H1 (cell line): ENCODE measurements at regions not wholly inside any gene's neighbourhood (a gene's known extent, or its start where the extent isn't known, plus 50 kb on each side); places are given as distances from the start of the nearest gene placed in this dataset.

Source experiments
- CTCF ChIA-PET: fragments of 300-600 bp; sonication (Branson Sonifier 250); formaldehyde crosslinking; loops from one replicate; lab custom pipeline; 2021; ENCODE audit not compliant: partially characterized antibody; lab: Charles Lee
- POLR2A ChIA-PET: fragments of 300-600 bp; sonication (Branson Sonifier 250); formaldehyde crosslinking; loops from one replicate; lab custom pipeline; 2021; ENCODE audit warnings: inconsistent platforms; ENCODE audit not compliant: partially characterized antibody; lab: Charles Lee
- DNase-seq, 2 experiments: peaks; one replicate each; pipeline versions ENCODE4 v3.0.0 to v3.0.0-alpha.2; 2010 to 2022; ENCODE audit warnings: low spot score in 2 of 2, low read depth in 1 of 2, mixed read lengths in 1 of 2
- FAIRE-seq: peaks from 2 replicates; lab custom pipeline; 2011; peaks lifted over from hg19 to GRCh38; lab: Jason Lieb, UNC
- H2AFZ ChIP-seq: 2 replicates; pipeline ENCODE4 v1.8.1; 2012; ENCODE audit warnings: low read length, inconsistent platforms
- H2AK5ac ChIP-seq: 2 replicates; pipeline ENCODE4 v1.6.1; 2013; ENCODE audit warnings: low read depth, low read length
- H2BK120ac ChIP-seq: replicated peaks from 2 replicates; pipeline ENCODE3; 2013; ENCODE audit warnings: low read depth, low read length, inconsistent platforms
- H2BK12ac ChIP-seq: 2 replicates; pipeline ENCODE4 v1.6.1; 2013; ENCODE audit warnings: low read depth, low read length
- H2BK15ac ChIP-seq: 2 replicates; pipeline ENCODE4 v1.6.1; 2013; ENCODE audit warnings: low read length
- H2BK20ac ChIP-seq: 2 replicates; pipeline ENCODE4 v1.6.1; 2013; ENCODE audit warnings: low read length
- H2BK5ac ChIP-seq: 2 replicates; pipeline ENCODE4 v1.6.1; 2013; ENCODE audit warnings: low read depth, low read length
- H3K14ac ChIP-seq: 2 replicates; pipeline ENCODE4 v1.6.1; 2013; ENCODE audit warnings: inconsistent platforms; ENCODE audit not compliant: insufficient read length
- H3K18ac ChIP-seq: 2 replicates; pipeline ENCODE4 v1.6.1; 2013; ENCODE audit warnings: low read length; ENCODE audit errors: extremely low read depth
- H3K23ac ChIP-seq: 2 replicates; pipeline ENCODE4 v1.6.1; 2013; ENCODE audit warnings: inconsistent platforms; ENCODE audit not compliant: insufficient read length
- H3K23me2 ChIP-seq: 2 replicates; pipeline ENCODE4 v1.6.1; 2013; ENCODE audit warnings: low read depth, low read length
- H3K27ac ChIP-seq: 2 replicates; pipeline ENCODE4 v1.6.1; 2011; ENCODE audit warnings: low read depth, low read length, inconsistent platforms
- H3K27me3 ChIP-seq, 4 experiments: replicated peaks in 1 of 4; 1 replicate in 1 of 4; 2 replicates in 3 of 4; pipeline versions ENCODE4 v1.6.1 to v1.8.1; 2011 to 2013; ENCODE audit warnings: low read length in 3 of 4, mild to moderate bottlenecking in 3 of 4, inconsistent platforms in 2 of 4, mixed read lengths in 2 of 4, moderate library complexity in 1 of 4; ENCODE audit not compliant: control insufficient read depth in 3 of 4, insufficient read depth in 3 of 4; ENCODE audit errors: extremely low read depth in 1 of 4
- H3K36me3 ChIP-seq, 4 experiments: 2 replicates each; pipeline versions ENCODE4 v1.6.1 to v1.8.1; 2011 to 2013; ENCODE audit warnings: mild to moderate bottlenecking in 4 of 4, low read length in 3 of 4, moderate library complexity in 2 of 4, control low read depth in 1 of 4, inconsistent platforms in 1 of 4; ENCODE audit not compliant: insufficient read depth in 4 of 4, control insufficient read depth in 2 of 4
- H3K4ac ChIP-seq: replicated peaks from 2 replicates; pipeline ENCODE3; 2013; ENCODE audit warnings: low read length, low read depth, mixed read lengths, inconsistent platforms; ENCODE audit not compliant: insufficient read length
- H3K4me1 ChIP-seq, 4 experiments: replicated peaks in 1 of 4; 1 replicate in 1 of 4; 2 replicates in 3 of 4; pipeline versions ENCODE4 v1.6.1 to v1.8.1; 2011 to 2013; ENCODE audit warnings: low read length in 3 of 4, inconsistent platforms in 2 of 4, mixed read lengths in 1 of 4; ENCODE audit not compliant: insufficient read depth in 4 of 4, control insufficient read depth in 3 of 4
- H3K4me2 ChIP-seq, 2 experiments: 2 replicates each; pipeline versions ENCODE4 v1.6.1 to v1.8.1; 2011 to 2013; ENCODE audit warnings: low read depth in 2 of 2, low read length in 2 of 2, control low read depth in 1 of 2, inconsistent platforms in 1 of 2, mild to moderate bottlenecking in 1 of 2; ENCODE audit not compliant: insufficient read depth in 1 of 2
- H3K4me3 ChIP-seq, 4 experiments: fragments of 200-600, 300-600 bp in 1 of 4; sonication (generic), shearing (Covaris generic), sonication (Bioruptor Twin) in 1 of 4; 2 replicates each; pipeline versions ENCODE4 v1.5.1 to v1.8.1; 2011 to 2016; ENCODE audit warnings: low read length in 4 of 4, low read depth in 3 of 4, control low read depth in 2 of 4, inconsistent platforms in 2 of 4, mild to moderate bottlenecking in 2 of 4, mixed read lengths in 1 of 4, moderate library complexity in 1 of 4; ENCODE audit not compliant: insufficient read depth in 2 of 4; ENCODE audit errors: extremely low read depth in 1 of 4
- H3K56ac ChIP-seq: replicated peaks from 2 replicates; pipeline ENCODE3; 2013; ENCODE audit warnings: low read depth, mild to moderate bottlenecking, mixed read lengths, low read length, inconsistent platforms; ENCODE audit not compliant: insufficient read length
- H3K79me1 ChIP-seq: 2 replicates; pipeline ENCODE4 v1.6.1; 2013; ENCODE audit warnings: low read depth, low read length, control low read depth
- H3K79me2 ChIP-seq, 2 experiments: 2 replicates each; pipeline versions ENCODE4 v1.6.1 to v1.8.1; 2012 to 2013; ENCODE audit warnings: low read length in 2 of 2, mild to moderate bottlenecking in 2 of 2, inconsistent platforms in 1 of 2; ENCODE audit not compliant: insufficient read depth in 2 of 2, control insufficient read depth in 1 of 2
- H3K9ac ChIP-seq, 4 experiments: replicated peaks in 1 of 4; 1 replicate in 1 of 4; 2 replicates in 3 of 4; pipeline versions ENCODE4 v1.6.1 to v1.8.1; 2011 to 2013; ENCODE audit warnings: low read depth in 3 of 4, low read length in 3 of 4, control low read depth in 2 of 4, mild to moderate bottlenecking in 2 of 4, moderate library complexity in 2 of 4, inconsistent platforms in 1 of 4; ENCODE audit errors: extremely low read depth in 1 of 4
- H3K9me3 ChIP-seq, 2 experiments: 2 replicates each; pipeline versions ENCODE4 v1.6.1 to v1.8.1; 2012 to 2013; ENCODE audit warnings: mild to moderate bottlenecking in 2 of 2, moderate library complexity in 2 of 2, control low read depth in 1 of 2, inconsistent platforms in 1 of 2, low read depth in 1 of 2, low read length in 1 of 2, mixed read lengths in 1 of 2; ENCODE audit not compliant: insufficient read depth in 2 of 2
- H4K20me1 ChIP-seq, 2 experiments: replicated peaks in 1 of 2; 2 replicates each; pipeline versions ENCODE3 to v1.8.1; 2011 to 2013; ENCODE audit warnings: inconsistent platforms in 2 of 2, low read length in 2 of 2, mild to moderate bottlenecking in 1 of 2; ENCODE audit not compliant: insufficient read depth in 2 of 2, control insufficient read depth in 1 of 2
- H4K5ac ChIP-seq: 2 replicates; pipeline ENCODE4 v1.6.1; 2013; ENCODE audit warnings: low read length, low read depth, mixed read lengths, inconsistent platforms; ENCODE audit not compliant: insufficient read length
- H4K8ac ChIP-seq: 2 replicates; pipeline ENCODE4 v1.8.0; 2013; ENCODE audit warnings: mild to moderate bottlenecking, moderate library complexity, low read length, inconsistent platforms; ENCODE audit not compliant: insufficient read depth; ENCODE audit errors: extremely low read depth
- H4K91ac ChIP-seq: replicated peaks from 2 replicates; pipeline ENCODE3; 2013; ENCODE audit warnings: low read length, mixed read lengths, inconsistent platforms; ENCODE audit not compliant: insufficient read length
- FOSL1 ChIP-seq: IDR thresholded peaks from 2 replicates; pipeline ENCODE4 v1.6.1; 2011; ENCODE audit warnings: mild to moderate bottlenecking, low read depth, low read length, moderate library complexity; ENCODE audit not compliant: insufficient read depth
- GABPA ChIP-seq: IDR thresholded peaks from 2 replicates; pipeline ENCODE4 v1.6.1; 2011; ENCODE audit warnings: mild to moderate bottlenecking, low read length, moderate library complexity, borderline replicate concordance; ENCODE audit not compliant: insufficient read depth
- POLR2AphosphoS5 ChIP-seq: IDR thresholded peaks from 2 replicates; pipeline ENCODE4 v1.6.1; 2011; ENCODE audit warnings: low read depth, low read length
- RFX5 ChIP-seq: IDR thresholded peaks from 2 replicates; pipeline ENCODE4 v1.6.1; 2011; ENCODE audit warnings: low read depth, low read length, improper control_type of control experiment, borderline replicate concordance
- SIX5 ChIP-seq: IDR thresholded peaks from 2 replicates; pipeline ENCODE4 v1.6.1; 2011; ENCODE audit warnings: mild to moderate bottlenecking, low read depth, low read length
- SP4 ChIP-seq: IDR thresholded peaks from 2 replicates; pipeline ENCODE4 v1.6.1; 2012; ENCODE audit warnings: low read length, inconsistent platforms
- WGBS, 2 experiments: shearing (Covaris generic) in 1 of 2; methylation state at CpG; one replicate each; pipeline versions ENCODE4 v1.1.6 to v1.1.7; 2013 to 2015; ENCODE audit warnings: low lambda C conversion rate in 2 of 2, mixed read lengths in 2 of 2, inconsistent platforms in 1 of 2, low coverage in 1 of 2, missing lambda C conversion rate in 1 of 2; ENCODE audit not compliant: insufficient replicate concordance in 2 of 2, insufficient coverage in 1 of 2, insufficient read length in 1 of 2; ENCODE audit errors: extremely low coverage in 1 of 2, missing lambda C conversion rate in 1 of 2; 5-methylcytosine and 5-hydroxymethylcytosine counted together

DNA sequence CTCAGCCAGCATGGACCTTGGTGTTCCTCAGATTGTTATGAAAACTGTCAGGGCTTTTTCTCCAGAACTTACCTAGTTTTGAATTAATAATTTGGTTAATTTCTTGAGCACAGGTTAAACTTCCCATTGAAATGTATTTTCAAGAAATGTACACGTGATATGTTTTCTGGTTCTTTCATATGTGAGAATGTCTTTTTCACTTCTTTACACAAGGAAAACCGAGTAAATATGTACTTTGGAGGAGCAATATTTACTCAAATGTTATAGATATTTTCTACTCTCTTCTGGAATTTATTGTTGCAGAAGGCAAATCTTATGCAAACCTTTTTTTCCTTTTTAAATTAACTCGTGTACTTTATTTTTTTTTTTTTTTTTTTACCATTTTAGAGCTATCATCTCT is 134.3 kb downstream of the AHR start:
- no peak overlapping the region for H4K91ac ChIP-seq
- no peak overlapping the region for H3K23ac ChIP-seq
- no peaks in the 10 kb centered on the region for H3K36me3 ChIP-seq
- no peak overlapping the region for H2BK15ac ChIP-seq
- no peak overlapping the region for H3K4me2 ChIP-seq
- no peak overlapping the region for H3K4ac ChIP-seq
- TF ChIP-seq SIX5 (no peak), FOSL1 (no peak), SP4 (no peak), RFX5 (no peak), POLR2AphosphoS5 (no peak), GABPA (no peak)
- ChIA-PET POLR2A (no interaction called here), CTCF (no interaction called here)
- H2AK5ac ChIP-seq, result no peak overlapping the region
- H3K14ac ChIP-seq, result no peak overlapping the region
- H4K5ac ChIP-seq, result no peak overlapping the region
- WGBS, 2 experiments, result 78% methylated on average over 3 of the region's 3 CpGs; no CpG with 5 or more reads in 1 of the 2 experiments
- no peaks in the 10 kb centered on the region for H4K20me1 ChIP-seq
- no peak overlapping the region for H2BK12ac ChIP-seq
- no peak overlapping the region for H3K9ac ChIP-seq
- no peaks in the 10 kb centered on the region for H3K79me1 ChIP-seq
- H4K8ac ChIP-seq, result no peak overlapping the region
- no peak overlapping the region for H2BK20ac ChIP-seq
- H2BK5ac ChIP-seq, result no peak overlapping the region
- no peak overlapping the region for H2AFZ ChIP-seq
- no peaks in the 10 kb centered on the region for H3K27me3 ChIP-seq
- peaks cover 7 to 8% of the 10 kb centered on the region in 2 experiments; a peak in 3 of 4 replicates for H3K9me3 ChIP-seq
- H3K18ac ChIP-seq, result no peak overlapping the region
- no peak overlapping the region for H3K27ac ChIP-seq
- no peak for FAIRE-seq
- no peaks in the 10 kb centered on the region for H3K4me1 ChIP-seq
- no peak for DNase-seq
- no peak overlapping the region for H3K56ac ChIP-seq
- no peaks in the 10 kb centered on the region for H3K23me2 ChIP-seq
- no peak overlapping the region for H3K4me3 ChIP-seq
- no peak overlapping the region for H2BK120ac ChIP-seq
- H3K79me2 ChIP-seq, result no peaks in the 10 kb centered on the region
